Sigmoid colon (tissue), 6 donors: ENCODE measurements at regions not wholly inside any gene's neighbourhood (a gene's known extent, or its start where the extent isn't known, plus 50 kb on each side); places are given as distances from the start of the nearest gene placed in this dataset.

ENCODE experiments used
- DNase-seq: peaks from one replicate; pipeline ENCODE4 v3.0.0-alpha.2; 2019
- H3K27ac ChIP-seq, 4 donors: fragments of 200-600 bp; sonication (generic); one replicate each; pipeline ENCODE4 v1.5.1; 2016 to 2019; ENCODE audit warnings: mild to moderate bottlenecking in 1 of 4
- H3K27me3 ChIP-seq, 3 donors: fragments of 200-600 bp; sonication (generic); one replicate each; pipeline ENCODE4 v1.5.1; 2019; ENCODE audit warnings: mild to moderate bottlenecking in 1 of 3
- H3K36me3 ChIP-seq, 4 donors: fragments of 200-600 bp; sonication (generic); one replicate each; pipeline ENCODE4 v1.5.1; 2016 to 2019
- H3K4me1 ChIP-seq, 4 donors: fragments of 200-600 bp; sonication (generic); one replicate each; pipeline ENCODE4 v1.5.1; 2017 to 2019
- H3K4me3 ChIP-seq, 4 donors: fragments of 200-600 bp; sonication (generic); one replicate each; pipeline ENCODE4 v1.5.1; 2017 to 2019; ENCODE audit warnings: mild to moderate bottlenecking in 2 of 4, moderate library complexity in 1 of 4
- H3K9me3 ChIP-seq, 4 donors: fragments of 200-600 bp in 3 of 4; sonication (generic) in 3 of 4; one replicate each; pipeline versions ENCODE4 v1.5.1 to v1.6.1; 2013 to 2019
- EP300 ChIP-seq, 4 donors: sonication (generic); formaldehyde crosslinking; IDR thresholded peaks; one replicate each; pipeline ENCODE4 v1.6.1; 2017; ENCODE audit warnings: antibody characterized with exemption in 4 of 4
- POLR2A ChIP-seq, 2 donors: fragments of 450-650 bp; IDR thresholded peaks; one replicate each; pipeline ENCODE4 v1.6.1; 2016; ENCODE audit warnings: antibody characterized with exemption in 2 of 2, mild to moderate bottlenecking in 2 of 2, moderate library complexity in 2 of 2
- POLR2AphosphoS5 ChIP-seq, 4 donors: sonication (generic); formaldehyde crosslinking; IDR thresholded peaks; one replicate each; pipeline ENCODE4 v1.6.1; 2017; ENCODE audit warnings: antibody characterized with exemption in 4 of 4
- WGBS, 2 donors: extraction: QIAGEN DNeasy Blood & Tissue Kit; methylation state at CpG; one replicate each; pipeline ENCODE4 v1.1.7; 2013; 5-methylcytosine and 5-hydroxymethylcytosine counted together
- intact Hi-C: fragments of 100-400 bp; cut with DNase I; formaldehyde crosslinking; loops from one replicate; pipeline ENCODE4 v1.15.1; 2023
- TF ChIP-seq, protein P1 (sequence below), 4 experiments: fragments of 450-650 bp in 3 of 4; fragments of 200-600 bp in 1 of 4; IDR thresholded peaks; one replicate each; pipeline ENCODE4 v1.5.1; 2016 to 2019; ENCODE audit warnings: antibody characterized with exemption in 4 of 4, mild to moderate bottlenecking in 3 of 4, moderate library complexity in 2 of 4
- donor health status: healthy with polysubstance abuse.
- donor health status: healthy.

GRCh38 chr1:110816945-110817344, 56.0 kb upstream of the CD53 start:
- intact Hi-C loops, result no loop called here
- Histone ChIP-seq H3K4me1 (no peaks in the 10 kb centered on the region), H3K36me3 (no peaks in the 10 kb centered on the region), H3K9me3 (no peaks in the 10 kb centered on the region), H3K27me3 (no peaks in the 10 kb centered on the region), H3K27ac (no peak overlapping the region), H3K4me3 (no peak overlapping the region)
- WGBS, 2 donors, result 71 to 88% methylated on average over 3 of the region's 3 CpGs
- TF ChIP-seq, protein P1, sequence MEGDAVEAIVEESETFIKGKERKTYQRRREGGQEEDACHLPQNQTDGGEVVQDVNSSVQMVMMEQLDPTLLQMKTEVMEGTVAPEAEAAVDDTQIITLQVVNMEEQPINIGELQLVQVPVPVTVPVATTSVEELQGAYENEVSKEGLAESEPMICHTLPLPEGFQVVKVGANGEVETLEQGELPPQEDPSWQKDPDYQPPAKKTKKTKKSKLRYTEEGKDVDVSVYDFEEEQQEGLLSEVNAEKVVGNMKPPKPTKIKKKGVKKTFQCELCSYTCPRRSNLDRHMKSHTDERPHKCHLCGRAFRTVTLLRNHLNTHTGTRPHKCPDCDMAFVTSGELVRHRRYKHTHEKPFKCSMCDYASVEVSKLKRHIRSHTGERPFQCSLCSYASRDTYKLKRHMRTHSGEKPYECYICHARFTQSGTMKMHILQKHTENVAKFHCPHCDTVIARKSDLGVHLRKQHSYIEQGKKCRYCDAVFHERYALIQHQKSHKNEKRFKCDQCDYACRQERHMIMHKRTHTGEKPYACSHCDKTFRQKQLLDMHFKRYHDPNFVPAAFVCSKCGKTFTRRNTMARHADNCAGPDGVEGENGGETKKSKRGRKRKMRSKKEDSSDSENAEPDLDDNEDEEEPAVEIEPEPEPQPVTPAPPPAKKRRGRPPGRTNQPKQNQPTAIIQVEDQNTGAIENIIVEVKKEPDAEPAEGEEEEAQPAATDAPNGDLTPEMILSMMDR (IDR thresholded peaks at IDR 0.05), result no peak
- no peak for TF ChIP-seq POLR2A (IDR thresholded peaks at IDR 0.05)
- TF ChIP-seq POLR2AphosphoS5 (IDR thresholded peaks at IDR 0.05), result no peak
- no peak for TF ChIP-seq EP300 (IDR thresholded peaks at IDR 0.05)
- no peak for DNase-seq

DNA sequence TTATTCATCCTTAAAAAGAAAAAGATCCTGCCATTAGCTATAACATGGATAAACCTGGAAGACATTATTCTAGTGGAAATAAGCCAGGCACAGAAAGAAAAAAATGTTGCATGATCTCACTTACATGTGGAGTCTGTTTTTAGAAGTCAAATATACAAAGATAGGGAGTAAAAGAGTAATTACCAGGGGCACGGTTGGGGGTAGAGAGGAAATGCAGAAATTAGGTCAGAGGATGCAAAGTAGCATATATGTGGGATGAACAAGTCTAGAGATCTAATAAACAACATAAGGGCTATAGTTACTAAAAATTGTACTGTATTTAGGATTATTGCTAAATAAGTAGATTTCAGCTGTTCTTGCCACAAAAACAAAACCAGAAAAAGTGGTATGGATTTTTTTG, 61.4 kb upstream of the CD53 start:
- WGBS, 2 donors, result 15 to 21% methylated on average over 1 of the region's 1 CpG
- no peak for DNase-seq
- intact Hi-C loops, result no loop called here
- no peaks in the 10 kb centered on the region for H3K27me3 ChIP-seq
- H3K4me1 ChIP-seq, result no peaks in the 10 kb centered on the region
- no peak overlapping the region for H3K4me3 ChIP-seq
- TF ChIP-seq EP300 (IDR thresholded peaks at IDR 0.05), result no peak
- no peak for TF ChIP-seq POLR2A (IDR thresholded peaks at IDR 0.05)
- no peak for TF ChIP-seq POLR2AphosphoS5 (IDR thresholded peaks at IDR 0.05)
- TF ChIP-seq, protein P1 (IDR thresholded peaks at IDR 0.05), result no peak
- H3K9me3 ChIP-seq, result no peaks in the 10 kb centered on the region
- no peak overlapping the region for H3K27ac ChIP-seq
- H3K36me3 ChIP-seq, result no peaks in the 10 kb centered on the region

DNA sequence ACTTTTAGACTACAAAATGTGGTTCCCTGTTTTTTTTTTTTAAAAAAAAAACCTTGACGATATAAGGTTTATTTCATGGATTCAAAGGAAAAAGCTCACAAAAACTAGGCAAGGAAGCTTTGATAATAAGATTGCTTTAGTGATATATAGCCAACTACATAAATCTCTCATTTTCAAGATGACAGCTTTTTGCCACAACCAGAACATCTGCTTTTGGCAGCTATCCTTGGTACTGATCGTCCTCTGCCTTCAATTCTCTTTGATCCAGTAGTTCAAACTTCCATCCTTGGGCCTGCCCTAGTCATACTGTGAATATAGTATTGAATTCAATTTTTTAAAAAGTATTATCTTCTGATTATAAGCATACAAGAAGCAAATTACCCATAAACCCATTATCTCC, 72.9 kb upstream of the CD53 start:
- DNase-seq, result no peak
- no peaks in the 10 kb centered on the region for H3K27me3 ChIP-seq
- intact Hi-C loops, result no loop called here
- TF ChIP-seq POLR2A (IDR thresholded peaks at IDR 0.05) (no peak), EP300 (IDR thresholded peaks at IDR 0.05) (no peak), POLR2AphosphoS5 (IDR thresholded peaks at IDR 0.05) (no peak)
- TF ChIP-seq, protein P1 (IDR thresholded peaks at IDR 0.05), result no peak
- H3K9me3 ChIP-seq, result no peaks in the 10 kb centered on the region
- WGBS, 2 donors, result 44 to 60% methylated on average over 2 of the region's 2 CpGs
- no peaks in the 10 kb centered on the region for H3K36me3 ChIP-seq
- no peaks in the 10 kb centered on the region for H3K4me1 ChIP-seq
- H3K4me3 ChIP-seq, result no peak overlapping the region
- no peak overlapping the region for H3K27ac ChIP-seq

DNA sequence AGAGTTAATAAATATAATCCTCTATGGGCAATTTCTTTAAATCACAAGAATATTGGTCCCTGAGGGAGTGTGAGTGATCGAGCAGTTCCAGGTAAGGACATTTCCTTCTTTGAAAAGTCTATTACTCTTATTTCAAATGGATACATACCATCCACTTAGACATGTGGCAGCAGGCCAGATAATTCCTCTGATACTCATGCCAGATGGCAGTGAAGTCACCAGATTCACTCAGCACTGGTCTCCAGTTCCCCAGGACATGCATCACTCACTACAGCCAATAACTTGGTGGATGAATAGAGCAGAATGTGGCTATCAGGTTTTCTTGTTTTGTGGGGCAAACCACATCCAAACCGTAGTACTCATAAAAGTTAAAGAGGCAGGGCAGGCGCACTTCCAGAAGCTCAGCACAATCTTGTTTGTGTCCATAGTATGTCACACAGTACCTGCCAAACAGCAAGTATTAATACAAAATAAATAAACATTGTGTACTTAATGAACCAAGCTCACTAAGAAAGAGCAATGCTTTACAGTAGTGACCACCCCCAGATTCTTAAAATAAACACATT, 74.2 kb upstream of the CD53 start:
- no peak overlapping the region for H3K27ac ChIP-seq
- DNase-seq, result no peak
- intact Hi-C loops, result no loop called here
- H3K36me3 ChIP-seq, result no peaks in the 10 kb centered on the region
- no peaks in the 10 kb centered on the region for H3K9me3 ChIP-seq
- WGBS, 2 donors, result 50 to 54% methylated on average over 3 of the region's 3 CpGs
- TF ChIP-seq, protein P1 (IDR thresholded peaks at IDR 0.05), result no peak
- TF ChIP-seq EP300 (IDR thresholded peaks at IDR 0.05), result no peak
- TF ChIP-seq POLR2AphosphoS5 (IDR thresholded peaks at IDR 0.05), result no peak
- no peak for TF ChIP-seq POLR2A (IDR thresholded peaks at IDR 0.05)
- H3K4me1 ChIP-seq, result no peaks in the 10 kb centered on the region
- H3K4me3 ChIP-seq, result no peak overlapping the region
- no peaks in the 10 kb centered on the region for H3K27me3 ChIP-seq

GRCh38 chr1:110788673-110789072, 84.3 kb upstream of the CD53 start:
- 90 to 91% methylated on average over 2 of the region's 2 CpGs for WGBS, 2 donors
- no peak overlapping the region for H3K27ac ChIP-seq
- peaks cover 0 to 6% (median under 1%) of the 10 kb centered on the region in 4 donors for H3K9me3 ChIP-seq
- H3K4me1 ChIP-seq, result no peaks in the 10 kb centered on the region
- H3K36me3 ChIP-seq, result no peaks in the 10 kb centered on the region
- TF ChIP-seq POLR2A (IDR thresholded peaks at IDR 0.05) (no peak), POLR2AphosphoS5 (IDR thresholded peaks at IDR 0.05) (no peak), EP300 (IDR thresholded peaks at IDR 0.05) (no peak)
- TF ChIP-seq, protein P1 (IDR thresholded peaks at IDR 0.05), result no peak
- H3K27me3 ChIP-seq, result no peaks in the 10 kb centered on the region
- DNase-seq, result no peak
- intact Hi-C loops, result no loop called here
- no peak overlapping the region for H3K4me3 ChIP-seq
